ENCODE measurements at regions not wholly inside any gene's neighbourhood (a gene's known extent, or its start where the extent isn't known, plus 50 kb on each side); places are given as distances from the start of the nearest gene placed in this dataset.

GRCh38 chr5:61784341-61784740 is 452.3 kb downstream of the ZSWIM6 start:
- FAIRE-seq (no peak), DNase-seq (ENCODE audit: low spot score) (no peak)

DNA sequence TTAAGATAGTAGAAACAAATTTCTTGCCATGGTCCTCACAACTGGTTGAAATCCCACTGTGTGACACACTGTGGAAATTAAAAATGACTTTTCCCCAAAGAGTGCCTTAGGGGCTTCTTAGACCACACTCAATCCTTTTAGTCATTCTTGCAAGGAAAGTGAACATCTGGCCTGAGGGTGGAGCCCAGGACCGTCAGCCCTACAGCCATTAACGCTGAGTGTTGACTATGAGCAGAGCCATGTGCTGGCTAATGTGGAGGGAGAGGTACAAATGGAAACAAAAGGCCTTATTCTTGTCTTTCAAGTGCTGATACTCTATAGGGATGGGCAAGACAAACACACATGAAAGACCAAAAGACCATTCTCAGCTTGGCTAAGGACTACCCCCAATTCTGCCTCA is 456.5 kb downstream of the ZSWIM6 start:
- FAIRE-seq (no peak), DNase-seq (ENCODE audit: low spot score) (no peak)

DNA sequence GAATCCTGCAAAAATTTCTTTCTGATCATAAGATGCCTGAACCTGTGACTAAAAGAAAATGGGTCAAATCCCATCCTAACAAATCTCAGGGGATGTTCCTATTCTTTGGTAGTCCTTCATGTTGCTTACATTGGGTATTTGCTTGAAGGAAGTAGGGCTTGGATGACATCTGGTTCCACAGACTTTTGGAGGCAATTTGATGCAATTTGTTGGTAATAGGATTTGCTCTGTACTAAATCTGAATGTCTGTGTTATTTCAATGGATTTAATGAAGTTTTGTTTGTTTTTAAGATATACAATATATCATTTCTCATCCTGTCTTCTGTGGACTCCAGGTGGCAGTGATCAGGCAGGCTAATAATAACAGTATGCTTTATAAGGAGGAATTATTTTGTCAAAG is 457.9 kb downstream of the ZSWIM6 start:
- no peak for DNase-seq (ENCODE audit: low spot score)
- FAIRE-seq: no peak

DNA sequence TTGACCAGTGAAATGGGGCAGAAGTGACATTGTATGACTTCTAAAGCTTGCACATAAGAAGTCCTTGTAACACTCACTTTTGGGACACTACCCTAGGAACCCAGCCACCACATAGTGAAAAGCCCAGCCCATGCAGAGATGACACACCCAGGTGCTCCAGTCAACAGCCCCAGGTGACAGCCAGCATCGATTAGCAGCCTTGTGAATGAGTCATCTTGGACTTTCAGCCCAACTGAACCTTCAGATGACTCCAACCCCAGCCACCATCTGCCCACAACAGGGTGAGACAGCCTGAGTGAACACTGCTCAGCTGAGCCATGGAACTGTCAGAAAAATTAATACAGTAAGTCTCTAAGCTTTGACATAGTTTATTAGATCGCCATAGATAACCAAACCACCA is 458.6 kb downstream of the ZSWIM6 start:
- FAIRE-seq: no peak

GRCh38 chr5:61796773-61797172 is 464.7 kb downstream of the ZSWIM6 start:
- DNase-seq (ENCODE audit: low spot score): no peak
- FAIRE-seq: no peak

More for the DNA sequence above, 458.6 kb downstream of the ZSWIM6 start:
- no peak for DNase-seq (ENCODE audit: low spot score)

DNA sequence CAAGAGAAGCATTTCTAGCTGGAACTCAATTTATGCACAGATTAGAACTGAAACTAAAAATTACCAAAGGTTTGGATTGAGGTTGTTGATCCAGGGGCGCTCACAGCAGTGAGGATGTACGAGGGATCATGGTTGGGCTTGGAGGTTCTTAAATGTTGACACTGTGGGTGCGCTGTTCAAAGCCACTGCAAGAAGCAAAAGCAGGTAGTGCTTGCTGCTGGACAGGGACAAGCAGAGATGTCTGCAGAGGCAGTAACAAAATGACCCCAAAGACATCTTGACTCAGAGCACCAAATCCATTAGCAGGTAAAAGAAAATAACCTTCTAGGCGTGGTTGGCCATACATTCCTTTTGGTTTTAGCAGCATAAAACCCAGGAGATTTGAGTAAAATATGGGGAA is 468.4 kb downstream of the ZSWIM6 start:
- FAIRE-seq (no peak), DNase-seq (ENCODE audit: low spot score) (no peak)

GRCh38 chr5:61801174-61801573 is 469.1 kb downstream of the ZSWIM6 start:
- DNase-seq (ENCODE audit: low spot score) (no peak), FAIRE-seq (no peak)

GRCh38 chr5:61802456-61802855 is 470.4 kb downstream of the ZSWIM6 start:
- DNase-seq (ENCODE audit: low spot score): no peak

DNA sequence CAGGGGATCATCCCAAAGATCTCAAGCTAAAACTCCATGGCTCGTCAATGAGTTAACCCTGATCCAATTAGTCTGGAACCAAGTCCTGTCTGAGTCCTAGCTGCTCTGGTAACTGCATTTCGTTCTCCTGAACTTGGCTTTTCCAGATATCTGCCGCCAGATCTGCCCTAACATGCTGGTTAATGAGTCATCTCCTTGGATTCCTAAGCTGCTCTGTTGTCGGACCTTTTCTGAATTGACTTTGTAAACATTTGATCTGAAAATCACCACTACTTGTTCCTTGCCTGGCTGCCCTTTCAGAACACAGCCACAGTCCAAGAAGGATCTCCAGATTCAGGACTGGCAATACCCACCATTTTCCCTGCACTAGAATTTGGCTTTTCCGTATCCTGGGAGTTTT is 473.0 kb downstream of the ZSWIM6 start:
- DNase-seq (ENCODE audit: low spot score) (peak; percentile 50), FAIRE-seq (peak; percentile 65)

More at GRCh38 chr5:61802456-61802855, 470.4 kb downstream of the ZSWIM6 start:
- FAIRE-seq: no peak

GRCh38 chr5:61806491-61807020 is 474.5 kb downstream of the ZSWIM6 start:
- FAIRE-seq: no peak

DNA sequence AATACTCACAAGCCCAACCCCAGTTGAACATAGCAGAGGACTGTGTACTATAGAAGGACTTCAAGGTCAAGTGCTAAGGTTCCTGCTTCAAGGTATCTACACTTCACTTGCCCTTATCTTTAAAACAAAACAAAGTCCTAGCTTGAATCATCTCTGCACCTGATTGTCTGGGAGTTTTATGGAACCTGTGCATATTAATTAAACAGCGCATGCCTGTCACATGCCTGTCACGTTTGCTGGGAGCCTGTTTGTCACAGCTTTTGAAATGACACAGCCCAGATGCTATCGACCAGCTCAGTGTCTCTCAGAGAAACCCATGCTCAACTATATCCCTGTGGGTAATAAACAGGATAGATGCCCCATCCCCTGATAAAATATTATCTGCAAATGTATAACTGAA is 476.0 kb downstream of the ZSWIM6 start:
- DNase-seq (ENCODE audit: low spot score): no peak
- FAIRE-seq: no peak

More at GRCh38 chr5:61806491-61807020, 474.5 kb downstream of the ZSWIM6 start:
- DNase-seq (ENCODE audit: low spot score): no peak

DNA sequence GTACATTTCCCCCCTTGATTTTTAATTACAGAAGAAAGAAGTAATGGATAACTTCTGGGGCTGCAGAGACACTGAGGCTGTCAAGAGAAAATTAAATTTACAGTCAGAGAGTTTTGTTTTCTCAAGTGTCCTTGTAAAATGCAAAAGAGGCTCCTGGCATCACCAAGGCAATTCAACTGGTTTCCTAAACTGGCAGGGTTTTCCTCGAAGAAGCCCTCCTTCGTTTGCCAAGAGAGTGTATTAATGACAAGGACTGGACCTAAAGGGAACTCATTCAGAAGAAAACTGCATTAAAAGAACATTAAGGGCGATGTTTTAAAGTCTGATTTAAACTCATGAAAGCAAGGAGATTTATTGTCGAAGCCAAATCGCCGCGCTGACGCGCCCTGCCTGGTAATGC is 476.9 kb downstream of the ZSWIM6 start:
- FAIRE-seq: no peak
- no peak for DNase-seq (ENCODE audit: low spot score)

- FAIRE-seq (no peak), DNase-seq (ENCODE audit: low spot score) (no peak)
These were observed 477.6 kb downstream of the ZSWIM6 start for GRCh38 chr5:61809651-61810050.

- FAIRE-seq (no peak), DNase-seq (ENCODE audit: low spot score) (no peak)
These were observed 479.0 kb downstream of the ZSWIM6 start for GRCh38 chr5:61811052-61811451.

DNA sequence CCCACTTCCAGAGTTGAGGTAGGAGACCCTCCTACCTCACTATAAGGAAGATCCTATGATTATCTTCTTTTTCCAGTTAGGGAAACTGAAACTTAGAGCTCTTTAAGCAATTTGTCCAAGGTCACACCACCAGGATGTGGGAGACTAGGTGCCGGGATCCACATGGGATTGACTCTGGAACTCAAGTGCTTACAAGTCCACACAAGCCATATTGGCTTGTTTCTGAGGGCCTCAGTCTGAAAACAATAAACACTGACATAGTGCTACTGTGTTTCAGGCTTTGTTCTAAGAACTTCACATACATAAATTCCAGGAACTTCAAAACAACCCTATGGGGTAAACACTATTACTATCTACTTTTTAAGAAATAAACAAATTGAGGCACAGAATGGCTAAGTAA is 481.3 kb downstream of the ZSWIM6 start:
- FAIRE-seq: no peak

DNA sequence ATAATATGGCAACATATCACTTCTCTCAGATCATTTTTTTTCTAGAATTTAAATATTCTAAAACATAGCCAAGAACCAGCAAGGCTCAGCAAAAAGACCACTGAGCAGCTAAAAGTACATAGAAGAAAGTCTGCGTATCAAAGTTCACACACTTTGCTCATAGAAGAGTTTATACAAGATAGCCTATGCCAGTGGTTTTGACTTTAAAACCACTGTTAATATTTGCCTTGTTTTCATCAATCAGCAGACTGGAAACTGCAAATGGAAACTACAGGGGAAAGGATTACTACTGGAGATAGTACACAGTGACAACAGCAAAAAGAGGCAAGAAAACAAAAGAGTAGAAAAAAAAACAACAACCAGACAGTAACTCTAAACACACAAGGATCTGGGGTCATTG is 483.3 kb downstream of the ZSWIM6 start:
- FAIRE-seq (no peak), DNase-seq (ENCODE audit: low spot score) (no peak)

More for the DNA sequence above, 481.3 kb downstream of the ZSWIM6 start:
- no peak for DNase-seq (ENCODE audit: low spot score)

- FAIRE-seq (no peak), DNase-seq (ENCODE audit: low spot score) (no peak)
These were observed 484.1 kb downstream of the ZSWIM6 start for GRCh38 chr5:61816146-61816545.

GRCh38 chr5:61816585-61817450 is 484.8 kb downstream of the ZSWIM6 start:
- no peak for FAIRE-seq
- DNase-seq (ENCODE audit: low spot score): no peak

DNA sequence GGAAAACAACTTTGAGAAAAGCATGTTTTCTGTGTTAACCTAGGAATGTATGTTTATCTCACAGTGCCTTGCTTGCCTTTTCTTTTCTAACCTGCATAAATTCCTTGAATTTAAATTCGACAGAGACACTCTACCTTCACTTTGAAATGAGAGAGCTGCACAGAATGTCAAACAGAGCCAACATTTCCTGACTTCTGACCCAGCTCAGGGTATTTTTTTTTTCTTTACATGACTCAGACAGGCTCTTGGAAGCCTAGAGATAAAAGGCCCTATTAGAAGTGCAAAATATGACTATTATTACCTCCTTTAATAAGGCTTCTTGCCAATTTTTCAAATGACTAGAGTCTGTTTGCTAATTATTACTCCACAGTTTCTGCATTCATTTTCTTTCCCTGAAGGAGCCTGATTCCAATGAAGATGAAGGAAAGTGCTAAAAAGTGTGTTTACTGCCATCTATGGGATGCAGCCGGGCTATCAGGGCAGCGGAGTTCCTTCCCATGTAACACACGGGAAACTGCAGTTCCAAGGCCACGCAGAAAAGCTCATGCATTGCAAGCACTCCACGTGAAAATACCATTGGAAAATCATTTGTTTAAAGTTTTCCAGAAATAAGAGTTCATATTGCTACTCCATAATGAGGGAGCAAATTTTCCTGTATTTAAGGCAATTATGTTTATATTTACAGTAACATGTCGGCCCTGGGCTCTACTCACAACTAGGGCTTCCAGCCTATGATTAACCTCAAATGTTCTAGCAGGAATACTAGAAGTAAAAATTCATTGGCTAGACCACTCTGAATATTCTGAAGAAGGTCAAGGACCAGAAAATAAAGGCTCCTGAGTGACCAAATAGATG is 485.6 kb downstream of the ZSWIM6 start:
- DNase-seq (ENCODE audit: low spot score) (no peak), FAIRE-seq (no peak)

DNA sequence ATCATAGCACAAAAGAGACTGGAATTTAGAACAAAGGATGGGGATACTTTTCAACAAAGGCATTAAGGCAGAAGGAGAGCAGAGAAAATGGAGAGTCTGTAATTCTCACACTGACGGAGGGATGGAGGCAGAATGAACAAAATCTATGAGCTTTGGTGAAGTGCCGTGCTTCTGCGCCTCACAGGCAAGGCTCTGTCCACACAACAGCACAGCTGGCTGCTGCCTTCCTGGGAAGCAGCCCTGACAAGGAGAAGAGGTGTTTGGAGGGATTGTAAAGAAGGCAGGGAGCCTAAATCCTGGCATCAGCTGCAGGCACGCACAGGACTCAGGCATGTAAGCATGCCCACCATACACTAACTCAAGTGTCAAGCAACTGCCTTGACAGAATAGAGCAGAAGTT is 485.2 kb upstream of the KIF2A start:
- FAIRE-seq (no peak), DNase-seq (ENCODE audit: low spot score) (no peak)

GRCh38 chr5:61821561-61821960 is 484.4 kb upstream of the KIF2A start:
- DNase-seq (ENCODE audit: low spot score) (no peak), FAIRE-seq (no peak)

- FAIRE-seq (no peak), DNase-seq (ENCODE audit: low spot score) (no peak)
These were observed 483.4 kb upstream of the KIF2A start for GRCh38 chr5:61822584-61822983.
